H9 (cell line): ENCODE measurements at regions not wholly inside any gene's neighbourhood (a gene's known extent, or its start where the extent isn't known, plus 50 kb on each side); places are given as distances from the start of the nearest gene placed in this dataset.

Source experiments
- DNase-seq: peaks from one replicate; pipeline ENCODE4 v3.0.0-alpha.2; 2017
- H2AFZ ChIP-seq: one replicate; pipeline ENCODE4 v1.6.1; 2013; ENCODE audit warnings: mild to moderate bottlenecking, low read length, control low read depth, moderate library complexity
- H2AK5ac ChIP-seq: 2 replicates; pipeline ENCODE4 v1.6.1; 2013; ENCODE audit warnings: low read length, control low read depth, mixed read lengths; ENCODE audit not compliant: insufficient read length
- H2BK120ac ChIP-seq: one replicate; pipeline ENCODE4 v1.6.1; 2013; ENCODE audit warnings: low read depth, mild to moderate bottlenecking, low read length, control low read depth, inconsistent platforms; ENCODE audit not compliant: poor library complexity, severe bottlenecking
- H2BK12ac ChIP-seq: 2 replicates; pipeline ENCODE4 v1.6.1; 2013; ENCODE audit warnings: low read length, control low read depth, mixed read lengths, low read depth; ENCODE audit not compliant: insufficient read length
- H2BK15ac ChIP-seq: 2 replicates; pipeline ENCODE4 v1.6.1; 2013; ENCODE audit warnings: low read depth, low read length, control low read depth
- H2BK20ac ChIP-seq: one replicate; pipeline ENCODE4 v1.6.1; 2013; ENCODE audit warnings: low read depth, mild to moderate bottlenecking, low read length, control low read depth, inconsistent platforms; ENCODE audit not compliant: poor library complexity, severe bottlenecking
- H2BK5ac ChIP-seq: 2 replicates; pipeline ENCODE4 v1.6.1; 2013; ENCODE audit warnings: low read length, control low read depth, mixed read lengths; ENCODE audit not compliant: insufficient read length
- H3K14ac ChIP-seq: 2 replicates; pipeline ENCODE4 v1.6.1; 2013; ENCODE audit warnings: low read length, control low read depth; ENCODE audit not compliant: insufficient read depth
- H3K18ac ChIP-seq: 2 replicates; pipeline ENCODE4 v1.6.1; 2013; ENCODE audit warnings: low read depth, mild to moderate bottlenecking, mixed read lengths, low read length, control low read depth; ENCODE audit not compliant: insufficient read length
- H3K23ac ChIP-seq: 2 replicates; pipeline ENCODE4 v1.6.1; 2013; ENCODE audit warnings: low read length, control low read depth, mixed read lengths, low read depth; ENCODE audit not compliant: insufficient read length
- H3K23me2 ChIP-seq: 2 replicates; pipeline ENCODE4 v1.6.1; 2013; ENCODE audit warnings: low read depth, mild to moderate bottlenecking, mixed read lengths, low read length, control low read depth; ENCODE audit not compliant: insufficient read length, poor library complexity, severe bottlenecking
- H3K27ac ChIP-seq: 2 replicates; pipeline ENCODE4 v1.5.1; 2013; ENCODE audit warnings: low read length, control low read depth, mixed read lengths, low read depth; ENCODE audit not compliant: insufficient read length
- H3K27me3 ChIP-seq: 2 replicates; pipeline ENCODE4 v1.6.1; 2013; ENCODE audit warnings: low read length, control low read depth, inconsistent platforms; ENCODE audit not compliant: insufficient read depth
- H3K4ac ChIP-seq: 2 replicates; pipeline ENCODE4 v1.6.1; 2013; ENCODE audit warnings: low read depth, mild to moderate bottlenecking, control low read depth, inconsistent platforms, low read length, moderate library complexity
- H3K4me1 ChIP-seq: 2 replicates; pipeline ENCODE4 v1.6.1; 2013; ENCODE audit warnings: low read length, control low read depth, inconsistent platforms; ENCODE audit not compliant: insufficient read depth
- H3K4me2 ChIP-seq: 2 replicates; pipeline ENCODE4 v1.6.1; 2013; ENCODE audit warnings: low read length, control low read depth, mixed read lengths; ENCODE audit not compliant: insufficient read length, insufficient read depth
- H3K56ac ChIP-seq: 2 replicates; pipeline ENCODE4 v1.6.1; 2013; ENCODE audit warnings: low read depth, mild to moderate bottlenecking, mixed read lengths, low read length, control low read depth; ENCODE audit not compliant: insufficient read length
- H3K79me1 ChIP-seq: 2 replicates; pipeline ENCODE4 v1.6.1; 2013; ENCODE audit warnings: low read depth, mild to moderate bottlenecking, moderate library complexity, low read length, control low read depth, inconsistent platforms; ENCODE audit not compliant: insufficient read depth, poor library complexity, severe bottlenecking
- H3K79me2 ChIP-seq: 2 replicates; pipeline ENCODE4 v1.6.1; 2013; ENCODE audit warnings: low read length, control low read depth, inconsistent platforms; ENCODE audit not compliant: insufficient read depth
- H3K9ac ChIP-seq: 2 replicates; pipeline ENCODE4 v1.6.1; 2013; ENCODE audit warnings: low read length, control low read depth, mixed read lengths; ENCODE audit not compliant: insufficient read length; ENCODE audit errors: extremely low read depth
- H3K9me3 ChIP-seq: one replicate; pipeline ENCODE4 v1.6.1; 2013; ENCODE audit warnings: low read depth, low read length, inconsistent platforms; ENCODE audit not compliant: control insufficient read depth
- H3T11ph ChIP-seq: one replicate; pipeline ENCODE4 v1.6.1; 2013; ENCODE audit warnings: mild to moderate bottlenecking, low read length, control low read depth, inconsistent platforms
- H4K20me1 ChIP-seq: one replicate; pipeline ENCODE4 v1.6.1; 2013; ENCODE audit not compliant: control insufficient read depth, insufficient read length, insufficient read depth
- H4K5ac ChIP-seq: 2 replicates; pipeline ENCODE4 v1.6.1; 2013; ENCODE audit warnings: low read depth, mild to moderate bottlenecking, mixed read lengths, low read length, control low read depth; ENCODE audit not compliant: insufficient read length
- H4K8ac ChIP-seq: replicated peaks from 2 replicates; pipeline ENCODE4 v1.6.1; 2013; ENCODE audit warnings: low read length, control low read depth, mixed read lengths, low read depth; ENCODE audit not compliant: insufficient read length
- H4K91ac ChIP-seq: 2 replicates; pipeline ENCODE4 v1.6.1; 2013; ENCODE audit warnings: low read depth, mild to moderate bottlenecking, moderate library complexity, mixed read lengths, low read length, control low read depth; ENCODE audit not compliant: insufficient read length
- H3K27ac Mint-ChIP-seq, 3 experiments: 2 replicates in 2 of 3; 3 replicates in 1 of 3; pipeline ENCODE4 v1.8.0; 2020 to 2021; ENCODE audit warnings: mixed read lengths in 3 of 3, mild to moderate bottlenecking in 1 of 3, moderate library complexity in 1 of 3
- H3K27me3 Mint-ChIP-seq: 2 replicates; pipeline ENCODE4 v1.8.0; 2021; ENCODE audit warnings: low read depth, mild to moderate bottlenecking, moderate library complexity, mixed read lengths
- H3K36me3 Mint-ChIP-seq, 3 experiments: 2 replicates in 2 of 3; 3 replicates in 1 of 3; pipeline ENCODE4 v1.8.0; 2020 to 2021; ENCODE audit warnings: low read depth in 3 of 3, mixed read lengths in 3 of 3; ENCODE audit not compliant: insufficient read depth in 1 of 3
- H3K4me1 Mint-ChIP-seq, 2 experiments: 2 replicates each; pipeline ENCODE4 v1.8.0; 2020; ENCODE audit warnings: mixed read lengths in 2 of 2
- H3K4me3 Mint-ChIP-seq, 2 experiments: 2 replicates in 1 of 2; 3 replicates in 1 of 2; pipeline ENCODE4 v1.8.0; 2020 to 2021; ENCODE audit warnings: mild to moderate bottlenecking in 2 of 2, mixed read lengths in 2 of 2, moderate library complexity in 1 of 2
- H3K9me3 Mint-ChIP-seq, 2 experiments: 2 replicates in 1 of 2; 3 replicates in 1 of 2; pipeline ENCODE4 v1.8.0; 2020; ENCODE audit warnings: mild to moderate bottlenecking in 2 of 2, mixed read lengths in 2 of 2, moderate library complexity in 1 of 2
- CTCF ChIP-seq: fragments of 200-600 bp; sonication (generic); conservative IDR thresholded peaks from 3 replicates; pipeline ENCODE4 v1.8.0; 2021; ENCODE audit warnings: antibody characterized with exemption, mild to moderate bottlenecking
- WGBS: extraction: QIAGEN DNeasy Blood & Tissue Kit; methylation state at CpG from one replicate; pipeline ENCODE4 v1.1.7; 2013; ENCODE audit warnings: missing lambda C conversion rate, low lambda C conversion rate, mixed read lengths; ENCODE audit not compliant: insufficient read length; ENCODE audit errors: extremely low coverage; 5-methylcytosine and 5-hydroxymethylcytosine counted together

DNA sequence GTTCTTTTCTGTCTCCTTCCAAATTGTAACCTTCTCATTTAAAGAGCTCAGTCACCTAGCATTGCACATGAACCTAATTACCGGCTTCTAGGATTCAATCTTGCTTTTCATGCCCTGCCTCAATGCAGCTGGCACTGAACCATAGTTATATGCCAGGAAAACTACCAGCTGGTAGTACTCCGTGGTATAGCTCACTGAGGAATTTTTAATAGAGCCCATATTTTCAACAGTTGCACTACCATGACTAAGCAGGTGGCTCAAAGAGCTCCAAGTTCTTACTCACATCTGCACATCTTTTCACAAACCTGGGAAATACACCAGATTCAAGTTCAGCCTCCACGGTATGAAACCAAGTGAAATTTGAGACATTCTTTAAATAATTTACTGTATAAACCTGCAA is 363.5 kb downstream of the GRB14 start:
- H3K9me3 Mint-ChIP-seq: peaks cover 0 to 3% of the 10 kb centered on the region in 2 experiments; a peak in 1 of 5 replicates
- H3K4ac ChIP-seq: no peak overlapping the region
- H2AFZ ChIP-seq: no peak overlapping the region
- H3K56ac ChIP-seq: no peak overlapping the region
- H2AK5ac ChIP-seq: no peak overlapping the region
- no peaks in the 10 kb centered on the region for H3K79me2 ChIP-seq
- no peaks in the 10 kb centered on the region for H3K27me3 Mint-ChIP-seq
- no peak overlapping the region for H3T11ph ChIP-seq
- no peak overlapping the region for H4K8ac ChIP-seq
- no peak overlapping the region for H3K9ac ChIP-seq
- H3K27ac Mint-ChIP-seq: no peak overlapping the region
- no peak overlapping the region for H3K23ac ChIP-seq
- H2BK15ac ChIP-seq: no peak overlapping the region
- H4K20me1 ChIP-seq: no peaks in the 10 kb centered on the region
- no peak for DNase-seq
- H2BK12ac ChIP-seq: no peak overlapping the region
- H3K18ac ChIP-seq: no peak overlapping the region
- no peak overlapping the region for H2BK5ac ChIP-seq
- no peaks in the 10 kb centered on the region for H3K9me3 ChIP-seq
- H3K4me3 Mint-ChIP-seq: no peak overlapping the region
- no peak overlapping the region for H3K27ac ChIP-seq
- no peak overlapping the region for H2BK20ac ChIP-seq
- no peaks in the 10 kb centered on the region for H3K4me1 ChIP-seq
- WGBS: no CpG with 5 or more reads among the region's 3 CpGs
- no peak overlapping the region for H2BK120ac ChIP-seq
- no peak overlapping the region for H3K4me2 ChIP-seq
- no peaks in the 10 kb centered on the region for H3K4me1 Mint-ChIP-seq
- no peak overlapping the region for H4K91ac ChIP-seq
- H3K23me2 ChIP-seq: no peaks in the 10 kb centered on the region
- no peaks in the 10 kb centered on the region for H3K79me1 ChIP-seq
- H3K14ac ChIP-seq: no peak overlapping the region
- no peaks in the 10 kb centered on the region for H3K36me3 Mint-ChIP-seq
- H4K5ac ChIP-seq: no peak overlapping the region
- TF ChIP-seq CTCF: no peak
- no peaks in the 10 kb centered on the region for H3K27me3 ChIP-seq
